ENCODE measurements at regions not wholly inside any gene's neighbourhood (a gene's known extent, or its start where the extent isn't known, plus 50 kb on each side); places are given as distances from the start of the nearest gene placed in this dataset.

DNA sequence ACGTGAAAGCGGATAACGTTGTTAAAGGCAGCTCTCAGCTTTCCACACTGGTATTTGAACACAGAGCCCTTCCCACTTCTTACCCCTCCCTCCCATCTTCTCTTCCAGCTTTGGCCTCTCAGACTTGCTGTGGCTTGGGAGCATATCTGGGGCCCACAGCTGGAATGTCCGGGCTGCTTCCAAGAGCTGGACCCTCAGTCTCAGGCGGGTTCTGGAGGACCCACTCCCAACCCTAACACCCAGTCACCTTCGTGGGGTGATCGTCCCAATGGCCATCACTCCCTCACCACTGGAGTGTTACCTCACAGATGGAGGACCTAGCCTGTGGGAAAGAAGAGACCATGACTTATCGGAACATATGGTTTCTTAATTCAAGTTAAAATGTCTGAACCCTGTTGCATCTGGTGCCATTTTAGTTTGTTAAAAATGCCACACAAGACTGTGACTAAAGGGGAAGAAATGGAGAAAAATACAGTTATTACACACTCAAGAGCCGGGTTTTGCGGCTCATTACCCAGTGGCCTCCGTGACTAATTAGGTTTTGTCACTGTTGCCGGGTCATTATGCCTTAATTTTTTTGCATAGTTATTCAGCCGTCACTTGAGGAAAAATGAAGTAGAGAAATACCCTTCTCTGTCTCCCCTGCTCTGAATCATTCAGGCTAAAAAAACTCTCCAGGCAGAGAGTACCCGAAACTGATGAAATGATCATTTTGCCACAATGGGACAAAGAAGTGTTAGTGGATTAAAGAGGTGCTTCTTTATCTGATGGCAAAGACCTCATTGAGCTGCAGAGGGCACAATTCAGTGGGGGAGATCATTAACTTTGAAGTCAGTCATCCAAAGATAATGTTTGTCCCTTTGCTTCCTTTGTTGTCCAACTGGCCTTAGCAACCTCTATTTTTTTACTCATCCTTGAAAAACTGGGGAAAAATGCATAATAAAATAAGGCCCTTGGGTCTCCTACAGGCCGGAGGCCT is 87.2 kb upstream of the HTATIP2 start:
- no peaks in the 10 kb centered on the region for H3K79me1 ChIP-seq (ENCODE audit: low read depth, low read length)
- H2BK120ac ChIP-seq (ENCODE audit: low read depth, low read length), result no peak overlapping the region
- no peak overlapping the region for H3K4ac ChIP-seq (ENCODE audit: low read length)
- peak overlapping the region; percentile 38 for H2AK5ac ChIP-seq (ENCODE audit: low read depth, low read length)
- no peak overlapping the region for H4K91ac ChIP-seq (ENCODE audit: low read depth, low read length, poor library complexity)
- H3K4me1 ChIP-seq (ENCODE audit: control insufficient read depth in 2 of 2, insufficient read depth in 1 of 2, low read depth in 1 of 2, low read length in 2 of 2), result peaks cover 3 to 28% of the 10 kb centered on the region in 2 donors
- H3K4me2 ChIP-seq (ENCODE audit: insufficient read depth, low read length, poor library complexity, severe bottlenecking), result no peak overlapping the region
- no peaks in the 10 kb centered on the region for H3K9me3 ChIP-seq (replicated peaks in 1 of 2; ENCODE audit: control insufficient read depth in 2 of 2, insufficient read depth in 1 of 2, low read depth in 1 of 2, low read length in 2 of 2)
- peak; percentile 65 for DNase-seq (ENCODE audit: low spot score)
- H3K27me3 ChIP-seq (ENCODE audit: control insufficient read depth in 3 of 3, insufficient read depth in 3 of 3, low read depth in 1 of 3, low read length in 3 of 3), result peaks cover 0 to 92% (median 0%) of the 10 kb centered on the region in 3 experiments
- no peak overlapping the region for H2AFZ ChIP-seq (ENCODE audit: low read length)
- no peak overlapping the region for H2BK5ac ChIP-seq (ENCODE audit: low read length)
- H2BK12ac ChIP-seq (ENCODE audit: low read length), result no peak overlapping the region
- peak overlapping the region; percentile 41 for H3K18ac ChIP-seq (ENCODE audit: low read length)
- no peak overlapping the region for H2BK15ac ChIP-seq (ENCODE audit: low read length)
- H3K14ac ChIP-seq (ENCODE audit: low read length), result no peak overlapping the region
- no peaks in the 10 kb centered on the region for H3K36me3 ChIP-seq (replicated peaks in 1 of 2; ENCODE audit: control insufficient read depth in 2 of 2, insufficient read depth in 2 of 2, low read length in 2 of 2)
- H3K23ac ChIP-seq (ENCODE audit: low read depth, low read length, poor library complexity), result no peak overlapping the region
- peak overlapping the region; percentile 59 for H3K27ac ChIP-seq (replicated peaks; ENCODE audit: low read length)
- H3K4me3 ChIP-seq (ENCODE audit: low read length in 2 of 2), result no peak overlapping the region
- no peak overlapping the region for H3K9ac ChIP-seq (ENCODE audit: low read depth, low read length, poor library complexity)
- WGBS, 2 donors (ENCODE audit: extremely low coverage in 2 of 2, insufficient read length in 2 of 2, insufficient replicate concordance in 1 of 2), result no CpG with 5 or more reads among the region's 15 CpGs
- no peak overlapping the region for H4K8ac ChIP-seq (ENCODE audit: low read depth, low read length)

- H2BK15ac ChIP-seq (ENCODE audit: low read length), result no peak overlapping the region
- no peak overlapping the region for H3K14ac ChIP-seq (ENCODE audit: low read length)
- H3K27ac ChIP-seq (replicated peaks; ENCODE audit: low read length), result peak overlapping the region; percentile 85
- no peak overlapping the region for H3K4me3 ChIP-seq (ENCODE audit: low read length in 2 of 2)
- H2AFZ ChIP-seq (ENCODE audit: low read length), result no peak overlapping the region
- no peaks in the 10 kb centered on the region for H3K36me3 ChIP-seq (replicated peaks in 1 of 2; ENCODE audit: control insufficient read depth in 2 of 2, insufficient read depth in 2 of 2, low read length in 2 of 2)
- no peak overlapping the region for H2AK5ac ChIP-seq (ENCODE audit: low read depth, low read length)
- no peak overlapping the region for H2BK5ac ChIP-seq (ENCODE audit: low read length)
- no peak overlapping the region for H3K4me2 ChIP-seq (ENCODE audit: insufficient read depth, low read length, poor library complexity, severe bottlenecking)
- H3K18ac ChIP-seq (ENCODE audit: low read length), result no peak overlapping the region
- no peak overlapping the region for H3K23ac ChIP-seq (ENCODE audit: low read depth, low read length, poor library complexity)
- H2BK120ac ChIP-seq (ENCODE audit: low read depth, low read length), result no peak overlapping the region
- no CpG with 5 or more reads among the region's 5 CpGs for WGBS, 2 donors (ENCODE audit: extremely low coverage in 2 of 2, insufficient read length in 2 of 2, insufficient replicate concordance in 1 of 2)
- H4K91ac ChIP-seq (ENCODE audit: low read depth, low read length, poor library complexity), result no peak overlapping the region
- H3K27me3 ChIP-seq (ENCODE audit: control insufficient read depth in 3 of 3, insufficient read depth in 3 of 3, low read depth in 1 of 3, low read length in 3 of 3), result peaks cover 0 to 92% (median 0%) of the 10 kb centered on the region in 3 experiments
- no peak overlapping the region for H3K4ac ChIP-seq (ENCODE audit: low read length)
- DNase-seq (ENCODE audit: low spot score), result peak; percentile 75
- H3K79me1 ChIP-seq (ENCODE audit: low read depth, low read length), result no peaks in the 10 kb centered on the region
- H2BK12ac ChIP-seq (ENCODE audit: low read length), result no peak overlapping the region
- peaks cover 3 to 32% of the 10 kb centered on the region in 2 donors for H3K4me1 ChIP-seq (ENCODE audit: control insufficient read depth in 2 of 2, insufficient read depth in 1 of 2, low read depth in 1 of 2, low read length in 2 of 2)
- H3K9ac ChIP-seq (ENCODE audit: low read depth, low read length, poor library complexity), result no peak overlapping the region
- H3K9me3 ChIP-seq (replicated peaks in 1 of 2; ENCODE audit: control insufficient read depth in 2 of 2, insufficient read depth in 1 of 2, low read depth in 1 of 2, low read length in 2 of 2), result no peaks in the 10 kb centered on the region
- H4K8ac ChIP-seq (ENCODE audit: low read depth, low read length), result no peak overlapping the region
Observed at GRCh38 chr11:20274031-20274430, 89.5 kb upstream of the HTATIP2 start.

GRCh38 chr11:20261526-20261925 is 101.3 kb upstream of the DBX1 start:
- Histone ChIP-seq H3K23ac (ENCODE audit: low read depth, low read length, poor library complexity) (no peak overlapping the region), H2BK5ac (ENCODE audit: low read length) (no peak overlapping the region), H3K14ac (ENCODE audit: low read length) (no peak overlapping the region), H3K4ac (ENCODE audit: low read length) (no peak overlapping the region), H3K4me2 (ENCODE audit: insufficient read depth, low read length, poor library complexity, severe bottlenecking) (no peak overlapping the region), H3K9me3 (replicated peaks in 1 of 2; ENCODE audit: control insufficient read depth in 2 of 2, insufficient read depth in 1 of 2, low read depth in 1 of 2, low read length in 2 of 2) (no peaks in the 10 kb centered on the region), H3K79me1 (ENCODE audit: low read depth, low read length) (no peaks in the 10 kb centered on the region), H4K91ac (ENCODE audit: low read depth, low read length, poor library complexity) (no peak overlapping the region), H4K8ac (ENCODE audit: low read depth, low read length) (no peak overlapping the region), H3K4me3 (ENCODE audit: low read length in 2 of 2) (no peak overlapping the region), H3K9ac (ENCODE audit: low read depth, low read length, poor library complexity) (no peak overlapping the region), H3K4me1 (ENCODE audit: control insufficient read depth in 2 of 2, insufficient read depth in 1 of 2, low read depth in 1 of 2, low read length in 2 of 2) (peaks cover 7% of the 10 kb centered on the region in 2 donors), H2BK15ac (ENCODE audit: low read length) (no peak overlapping the region), H3K36me3 (replicated peaks in 1 of 2; ENCODE audit: control insufficient read depth in 2 of 2, insufficient read depth in 2 of 2, low read length in 2 of 2) (no peaks in the 10 kb centered on the region), H2AK5ac (ENCODE audit: low read depth, low read length) (no peak overlapping the region), H3K18ac (ENCODE audit: low read length) (no peak overlapping the region), H3K27ac (replicated peaks; ENCODE audit: low read length) (no peak overlapping the region), H3K27me3 (ENCODE audit: control insufficient read depth in 3 of 3, insufficient read depth in 3 of 3, low read depth in 1 of 3, low read length in 3 of 3) (peaks cover 0 to 74% (median 0%) of the 10 kb centered on the region in 3 experiments), H2BK12ac (ENCODE audit: low read length) (no peak overlapping the region), H2AFZ (ENCODE audit: low read length) (no peak overlapping the region), H2BK120ac (ENCODE audit: low read depth, low read length) (no peak overlapping the region)
- DNase-seq (ENCODE audit: low spot score), result no peak
- no CpG with 5 or more reads among the region's 3 CpGs for WGBS, 2 donors (ENCODE audit: extremely low coverage in 2 of 2, insufficient read length in 2 of 2, insufficient replicate concordance in 1 of 2)

DNA sequence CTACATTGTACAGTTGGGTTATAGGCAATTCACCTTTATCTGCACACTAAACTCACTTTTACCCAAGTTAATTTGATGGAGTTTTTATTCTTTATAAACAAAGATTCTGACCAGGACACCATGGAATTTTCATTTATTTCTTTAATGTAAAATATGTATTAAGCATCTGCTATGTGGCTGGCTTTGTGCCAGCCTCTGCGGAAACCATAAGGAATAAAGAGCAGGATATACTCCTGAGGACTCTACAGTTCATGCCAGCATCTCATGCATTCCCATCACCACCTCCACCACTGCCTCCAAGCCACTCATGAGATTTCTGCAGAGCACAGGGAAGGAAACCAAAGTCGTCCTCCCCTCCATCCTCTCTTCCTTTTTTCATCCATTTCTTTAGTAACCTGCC is 100.0 kb upstream of the DBX1 start:
- no peak overlapping the region for H3K4ac ChIP-seq (ENCODE audit: low read length)
- no peaks in the 10 kb centered on the region for H3K36me3 ChIP-seq (replicated peaks in 1 of 2; ENCODE audit: control insufficient read depth in 2 of 2, insufficient read depth in 2 of 2, low read length in 2 of 2)
- no peak overlapping the region for H2BK5ac ChIP-seq (ENCODE audit: low read length)
- H3K27me3 ChIP-seq (ENCODE audit: control insufficient read depth in 3 of 3, insufficient read depth in 3 of 3, low read depth in 1 of 3, low read length in 3 of 3), result peaks cover 0 to 86% (median 0%) of the 10 kb centered on the region in 3 experiments
- H3K79me1 ChIP-seq (ENCODE audit: low read depth, low read length), result no peaks in the 10 kb centered on the region
- H3K23ac ChIP-seq (ENCODE audit: low read depth, low read length, poor library complexity), result no peak overlapping the region
- no peak for DNase-seq (ENCODE audit: low spot score)
- peaks cover 7% of the 10 kb centered on the region in 2 donors for H3K4me1 ChIP-seq (ENCODE audit: control insufficient read depth in 2 of 2, insufficient read depth in 1 of 2, low read depth in 1 of 2, low read length in 2 of 2)
- H3K4me2 ChIP-seq (ENCODE audit: insufficient read depth, low read length, poor library complexity, severe bottlenecking), result no peak overlapping the region
- H3K9ac ChIP-seq (ENCODE audit: low read depth, low read length, poor library complexity), result no peak overlapping the region
- H4K8ac ChIP-seq (ENCODE audit: low read depth, low read length), result no peak overlapping the region
- no peaks in the 10 kb centered on the region for H3K9me3 ChIP-seq (replicated peaks in 1 of 2; ENCODE audit: control insufficient read depth in 2 of 2, insufficient read depth in 1 of 2, low read depth in 1 of 2, low read length in 2 of 2)
- no peak overlapping the region for H2BK12ac ChIP-seq (ENCODE audit: low read length)
- no peak overlapping the region for H3K14ac ChIP-seq (ENCODE audit: low read length)
- no peak overlapping the region for H2AK5ac ChIP-seq (ENCODE audit: low read depth, low read length)
- H2BK15ac ChIP-seq (ENCODE audit: low read length), result no peak overlapping the region
- WGBS, 2 donors (ENCODE audit: extremely low coverage in 2 of 2, insufficient read length in 2 of 2, insufficient replicate concordance in 1 of 2), result no CpG with 5 or more reads among the region's 2 CpGs
- H4K91ac ChIP-seq (ENCODE audit: low read depth, low read length, poor library complexity), result no peak overlapping the region
- H3K4me3 ChIP-seq (ENCODE audit: low read length in 2 of 2), result no peak overlapping the region
- H3K18ac ChIP-seq (ENCODE audit: low read length), result no peak overlapping the region
- H2BK120ac ChIP-seq (ENCODE audit: low read depth, low read length), result no peak overlapping the region
- no peak overlapping the region for H3K27ac ChIP-seq (replicated peaks; ENCODE audit: low read length)
- no peak overlapping the region for H2AFZ ChIP-seq (ENCODE audit: low read length)

Data from neuronal stem cell (in vitro differentiated cells).